Right forelimb (tissue), 1 donor: ENCODE measurements at regions not wholly inside any gene's neighbourhood (a gene's known extent, or its start where the extent isn't known, plus 50 kb on each side); places are given as distances from the start of the nearest gene placed in this dataset.

Experiments used
- DNase-seq: peaks from one replicate; pipeline ENCODE4 v3.0.0-alpha.2; 2018

DNA sequence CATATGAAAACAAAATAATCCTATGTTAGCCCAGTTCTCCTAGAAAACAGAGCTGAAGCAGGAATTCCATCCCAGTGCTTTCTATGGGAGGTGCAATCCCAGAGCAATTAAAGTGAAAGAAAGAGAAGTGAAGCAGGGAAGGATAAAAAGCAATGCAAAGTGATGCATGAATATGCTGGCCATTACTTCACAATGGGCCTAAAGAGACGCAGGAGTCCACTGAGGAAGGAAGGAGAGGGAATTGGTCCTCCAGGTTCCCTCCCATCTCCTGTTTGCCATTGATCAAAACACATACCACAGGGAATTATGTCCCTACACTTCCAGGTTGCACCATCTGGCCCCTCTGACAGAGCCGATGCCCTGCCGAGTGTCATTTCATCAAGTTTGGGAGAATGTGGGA, 392.2 kb upstream of the NFE2L3 start:
- no peak for DNase-seq

DNA sequence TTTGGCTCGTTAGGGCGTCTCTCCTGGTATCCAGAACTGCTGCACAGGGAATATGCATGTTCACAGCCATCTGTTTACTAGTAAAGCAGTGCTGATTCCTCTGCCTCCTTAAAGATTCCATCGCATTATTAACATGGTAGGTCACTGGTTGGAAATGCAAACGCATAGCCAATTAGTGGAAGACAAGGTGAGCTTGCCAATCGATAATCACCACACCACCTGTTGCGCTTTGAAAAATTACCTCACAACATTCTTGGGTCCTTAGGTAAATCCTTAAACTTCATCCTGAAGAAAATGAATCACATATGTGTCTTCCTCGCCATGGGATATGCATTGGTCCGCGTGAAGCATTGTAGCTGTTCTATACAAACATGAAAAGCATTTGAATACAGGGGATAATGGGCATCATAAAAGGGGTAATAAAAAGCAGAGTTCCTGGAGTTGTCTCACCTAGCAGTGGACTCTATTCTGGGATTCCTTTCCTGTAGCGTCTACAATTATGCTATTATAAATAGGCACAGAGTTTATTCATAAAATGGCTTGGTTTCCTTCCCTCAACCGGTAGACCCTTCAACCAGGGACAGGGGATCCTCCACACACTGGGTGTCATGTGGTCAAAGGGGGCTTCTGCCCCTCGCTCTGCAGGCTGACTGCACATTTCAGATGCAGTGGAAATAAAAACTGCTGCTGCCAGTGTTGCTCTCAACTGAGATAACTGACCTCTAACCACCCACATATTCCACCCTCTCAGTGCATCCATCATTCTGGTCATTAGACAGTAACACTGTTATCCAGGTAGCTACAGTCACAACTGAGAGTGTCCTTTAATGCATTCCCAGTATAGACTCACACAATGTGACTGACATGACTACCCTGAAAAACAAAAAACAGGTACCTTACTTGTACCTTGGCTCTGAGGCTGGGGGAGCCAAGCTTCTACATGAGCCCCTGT, 389.2 kb upstream of the NFE2L3 start:
- DNase-seq = no peak

DNA sequence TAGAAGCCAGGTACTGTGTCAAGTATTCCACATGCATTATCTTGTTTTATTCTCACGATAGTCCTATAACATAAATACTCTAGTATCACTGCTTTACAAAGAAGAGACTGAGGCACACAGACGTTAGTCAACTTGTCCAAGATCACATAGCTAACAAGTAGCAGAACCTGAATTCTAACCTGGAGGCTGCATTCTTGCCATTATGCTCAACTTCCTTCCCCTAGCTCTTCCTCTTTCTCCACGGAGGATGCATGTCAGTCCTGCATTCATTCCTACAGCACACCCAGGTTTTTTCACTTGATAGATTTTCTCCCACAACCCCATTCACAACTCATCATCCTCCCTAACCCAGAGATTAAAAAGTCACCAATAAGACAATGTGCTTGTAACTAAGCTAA, 388.5 kb upstream of the NFE2L3 start:
- DNase-seq = no peak

DNA sequence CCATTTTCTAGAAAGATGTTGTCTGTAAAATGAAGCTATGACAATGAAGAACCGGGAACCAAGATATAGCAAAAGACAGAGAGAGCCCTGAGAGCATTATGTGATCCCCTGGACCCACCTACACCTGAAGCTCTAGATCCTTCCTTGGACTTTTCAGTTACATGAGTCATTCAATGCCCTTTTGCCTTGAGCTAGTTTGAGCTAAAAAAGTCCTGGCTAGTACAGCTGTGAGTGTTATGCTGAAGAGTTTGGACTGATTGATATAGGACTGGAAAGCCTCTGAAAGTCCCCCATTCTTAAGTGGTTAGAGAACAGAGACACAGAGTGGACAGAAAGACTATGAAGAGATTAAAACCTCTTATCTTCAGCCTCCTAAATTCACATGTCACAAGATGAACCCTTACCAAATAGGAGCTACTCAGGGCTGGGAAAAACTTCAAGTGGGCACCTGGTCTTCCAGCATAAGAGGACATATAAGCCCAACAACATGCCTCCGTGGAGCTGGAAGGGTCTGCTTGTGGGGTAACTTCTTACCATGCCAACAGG, 386.8 kb upstream of the NFE2L3 start:
- DNase-seq = no peak

DNA sequence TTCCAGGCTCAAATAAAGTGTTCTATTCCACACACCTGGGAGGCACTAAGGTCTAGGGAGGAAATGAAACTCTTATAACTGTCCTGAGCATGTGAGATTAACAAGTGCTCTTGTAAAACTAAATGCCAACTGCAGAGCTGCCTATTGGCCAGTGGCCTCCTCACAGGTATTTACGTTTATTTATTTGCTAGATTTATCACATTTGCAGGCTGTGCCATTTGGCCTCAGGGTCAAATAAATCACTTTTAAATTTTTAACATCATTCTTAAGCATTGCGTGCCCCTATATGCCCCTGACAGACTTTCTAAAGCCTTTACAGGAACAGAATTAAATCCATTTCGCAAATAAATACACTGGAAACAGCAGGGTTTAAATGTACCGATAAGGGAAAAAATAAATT, 381.8 kb upstream of the NFE2L3 start:
- DNase-seq = no peak

DNA sequence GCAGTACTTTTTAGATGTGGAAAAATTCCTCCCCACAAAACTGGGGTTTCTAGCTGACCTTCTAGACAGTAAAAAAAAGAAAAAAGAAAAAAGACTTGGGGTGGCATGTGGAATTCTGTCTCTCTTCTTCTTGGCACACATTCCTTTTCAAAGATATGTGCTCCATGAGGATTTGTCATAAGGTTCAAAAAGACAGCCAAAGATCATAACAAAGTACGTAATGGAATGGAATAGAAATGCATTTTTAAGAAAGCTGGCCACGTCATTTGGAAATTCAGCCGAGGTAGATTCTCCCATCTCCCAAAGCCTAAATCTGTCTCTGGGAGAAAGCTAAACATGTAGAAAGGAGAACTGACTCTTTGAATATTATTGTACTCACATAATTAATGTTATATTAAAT, 381.3 kb upstream of the NFE2L3 start:
- no peak for DNase-seq

DNA sequence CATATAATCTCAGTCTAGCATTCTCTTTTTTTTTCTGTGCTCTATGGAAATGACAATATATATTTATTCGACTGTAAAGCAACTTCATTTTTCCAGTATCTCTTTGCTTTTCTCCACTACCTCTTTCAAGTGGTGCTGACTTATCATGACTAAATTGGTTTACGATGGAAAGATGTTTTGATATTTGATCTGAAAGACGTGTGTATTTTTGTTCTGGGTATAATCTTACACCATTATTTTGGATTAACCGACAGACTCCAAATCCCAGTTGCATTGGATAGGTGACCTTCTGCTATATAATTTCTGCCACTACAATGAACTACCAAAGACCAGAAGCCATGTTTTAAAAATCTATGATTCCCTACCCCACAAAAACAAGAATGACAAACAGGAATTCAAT, 380.5 kb upstream of the NFE2L3 start:
- DNase-seq = no peak

DNA sequence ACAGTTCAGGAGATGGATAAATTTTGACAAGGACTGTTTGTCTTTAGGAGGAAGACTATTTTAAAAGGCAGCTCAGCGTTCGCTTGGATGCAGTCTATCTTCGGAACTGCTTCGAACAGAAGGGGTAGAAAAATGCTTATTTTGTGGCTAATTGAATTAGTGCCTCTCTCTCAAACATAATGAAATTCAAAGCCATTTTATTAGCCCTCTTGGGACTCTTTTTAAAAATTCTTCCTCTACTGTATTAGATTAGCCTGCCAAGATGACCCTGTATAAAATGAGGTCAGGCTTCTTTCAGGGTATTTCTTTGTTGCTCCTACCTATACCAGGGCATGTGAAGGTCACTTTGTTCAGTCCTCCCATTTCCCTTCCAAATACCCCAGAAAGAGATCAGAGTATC, 379.2 kb upstream of the NFE2L3 start:
- no peak for DNase-seq

DNA sequence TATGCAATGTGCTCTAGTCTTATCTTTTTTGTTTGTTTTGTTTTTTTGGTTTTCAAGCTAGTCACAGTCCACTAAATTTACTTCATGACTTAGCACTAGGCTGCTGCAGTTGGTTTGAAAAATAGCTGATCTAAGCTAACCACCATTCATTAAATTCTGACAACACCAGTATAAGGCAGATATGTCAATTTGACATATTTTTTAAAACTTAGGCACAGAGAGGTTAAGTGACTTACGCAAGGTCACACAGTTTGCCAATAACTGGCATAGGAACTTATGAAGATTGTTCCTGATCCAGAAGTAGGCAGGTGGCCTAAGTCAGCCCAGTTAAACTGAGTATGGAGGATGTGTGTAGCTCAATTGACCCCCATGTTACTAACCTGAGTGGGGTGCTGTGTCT, 377.3 kb upstream of the NFE2L3 start:
- no peak for DNase-seq

DNA sequence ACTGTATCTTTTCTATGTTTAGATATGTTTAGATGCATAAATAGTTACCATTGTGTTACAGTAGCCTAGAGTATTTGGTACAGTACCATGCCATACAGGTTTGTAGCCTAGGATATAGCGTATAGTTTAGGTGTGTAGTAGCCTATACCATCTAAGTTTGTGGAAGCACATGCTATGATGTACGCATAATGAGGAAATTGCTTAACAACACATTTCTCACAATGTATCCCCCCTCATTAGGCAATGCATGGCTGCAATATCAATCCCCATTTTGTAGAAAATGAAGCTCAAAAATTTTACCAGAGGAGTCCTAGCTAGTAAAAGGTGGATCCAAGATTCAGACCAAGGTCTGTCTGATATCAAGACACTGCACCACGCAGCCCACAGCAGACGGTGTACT, 376.4 kb upstream of the NFE2L3 start:
- no peak for DNase-seq

DNA sequence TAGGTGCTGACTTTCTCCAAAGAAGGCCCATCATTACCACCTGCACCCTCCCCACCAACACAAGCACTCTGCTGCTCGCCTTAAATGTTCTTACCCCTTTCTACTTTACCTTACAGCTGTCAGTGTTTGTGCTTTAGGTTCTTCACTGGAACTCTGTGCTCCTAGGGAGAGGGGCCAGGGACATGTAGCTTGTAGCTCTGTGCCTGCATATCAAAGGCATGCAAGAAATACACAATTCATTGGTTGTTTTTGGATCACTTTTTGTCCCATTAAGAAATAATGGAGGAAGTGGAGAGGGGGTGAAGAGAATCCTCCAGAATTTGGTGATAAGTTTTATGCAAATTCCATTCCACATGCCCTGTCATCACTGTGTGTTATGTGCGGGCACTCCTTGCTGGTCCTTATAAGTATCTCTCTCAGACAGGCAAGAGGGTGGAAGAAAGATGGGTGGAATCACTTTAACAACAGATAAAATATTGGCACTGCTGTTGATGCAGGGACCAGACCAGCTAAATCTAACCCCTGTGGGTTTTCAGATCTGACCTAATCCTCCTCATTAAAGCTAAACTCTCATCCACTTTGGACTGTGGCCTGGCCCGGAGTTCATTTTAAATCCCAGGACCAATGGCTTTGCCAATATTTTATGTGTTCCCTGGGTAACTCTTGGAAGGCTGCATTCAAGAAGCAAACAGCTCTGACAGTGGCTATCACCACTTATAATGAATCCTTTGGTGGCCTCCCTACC, 375.8 kb upstream of the NFE2L3 start:
- DNase-seq = no peak

DNA sequence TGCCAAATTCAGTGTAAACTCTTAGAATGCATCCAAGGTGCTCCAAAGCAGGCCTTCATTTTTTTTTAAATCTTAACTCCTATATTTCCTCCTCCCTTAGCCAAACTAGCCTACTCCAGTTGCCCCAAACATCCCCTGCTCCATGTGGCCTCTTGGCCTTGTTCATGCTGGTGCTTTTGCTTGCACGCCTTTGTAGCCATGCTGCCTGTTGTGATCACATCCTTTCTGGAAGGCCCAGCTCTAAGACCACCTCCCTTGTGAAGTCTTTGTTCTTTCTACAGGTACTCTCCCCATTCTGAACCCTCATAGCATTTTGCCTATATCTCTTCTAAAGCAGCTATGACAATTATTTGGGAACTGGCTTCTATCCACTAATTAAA, 375.3 kb upstream of the NFE2L3 start:
- DNase-seq = no peak

DNA sequence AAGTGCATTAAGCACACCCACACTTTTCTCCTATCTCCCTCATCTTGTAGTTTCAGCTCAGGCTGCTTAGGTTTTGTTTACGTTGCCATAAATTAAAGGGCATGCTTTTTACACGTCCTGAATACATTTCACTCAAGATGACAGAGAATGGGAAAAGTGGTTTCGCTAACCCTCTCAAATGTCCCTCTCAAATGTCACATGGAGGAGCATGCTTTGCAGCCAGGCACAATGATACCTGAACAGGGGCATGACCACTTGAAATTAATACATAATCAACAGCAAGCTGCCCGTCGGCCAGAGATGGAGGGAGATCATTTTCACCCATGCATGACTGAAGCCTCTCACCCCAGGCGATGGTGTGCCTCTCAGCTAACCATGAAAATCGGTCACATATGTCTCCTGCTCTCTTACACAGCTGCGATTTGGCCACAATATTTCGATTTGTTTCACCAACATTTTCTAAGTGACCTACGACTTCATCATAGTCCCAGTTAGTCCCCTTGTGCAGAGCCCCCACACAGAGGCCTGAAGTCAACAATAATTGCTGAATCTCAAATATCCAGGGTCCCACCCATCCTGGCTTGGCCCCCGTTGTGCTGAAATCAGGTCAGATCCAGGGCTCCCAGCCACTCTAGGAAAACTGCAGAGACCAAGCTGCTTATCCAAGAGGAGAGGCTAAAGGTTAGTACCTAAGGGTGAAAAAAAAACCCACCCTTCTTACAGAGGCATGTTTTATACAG, 373.9 kb upstream of the NFE2L3 start:
- no peak for DNase-seq

DNA sequence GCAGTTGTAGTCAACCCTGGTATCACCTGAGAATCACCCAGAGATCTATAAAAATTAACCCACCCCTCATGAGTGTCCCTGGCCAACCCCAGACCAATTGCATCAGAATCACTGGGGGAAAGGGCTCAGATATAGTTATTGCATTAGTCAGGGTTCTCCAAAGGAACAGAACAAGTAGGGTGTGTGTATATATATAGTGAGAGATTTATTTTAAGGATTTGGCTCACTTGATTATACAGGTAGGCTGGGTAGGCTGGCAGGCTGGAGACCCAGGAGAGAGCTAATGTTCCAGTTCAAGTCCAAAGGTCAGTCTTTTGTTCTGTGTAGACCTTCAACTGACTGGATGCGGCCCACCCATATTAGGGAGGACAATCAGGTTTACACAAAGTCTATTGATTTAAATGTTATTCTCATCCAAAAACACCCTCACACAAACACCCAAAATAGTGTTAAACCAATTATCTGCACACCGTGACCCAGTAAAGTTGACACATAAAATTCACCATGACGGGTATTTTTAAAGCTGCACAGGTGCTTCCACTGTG, 372.9 kb upstream of the NFE2L3 start:
- no peak for DNase-seq

DNA sequence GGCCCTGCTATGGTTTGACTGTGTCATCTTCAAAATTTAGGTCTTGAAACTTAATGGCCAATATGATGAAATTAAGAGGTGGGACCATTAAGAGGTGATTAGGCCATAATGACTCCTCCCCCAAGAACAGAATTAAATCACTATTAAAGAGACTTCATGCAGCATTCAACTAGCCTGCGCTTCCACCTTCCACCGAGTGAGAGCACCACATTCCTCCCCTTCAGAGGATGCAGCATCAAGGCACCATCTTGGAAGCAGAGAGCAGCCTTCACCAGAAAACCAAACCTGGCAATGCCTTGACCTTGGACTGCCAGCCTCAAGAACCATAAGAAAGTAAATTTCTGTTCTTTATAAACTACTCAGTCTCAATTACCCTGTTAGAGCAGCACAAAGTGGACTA, 371.1 kb upstream of the NFE2L3 start:
- no peak for DNase-seq

DNA sequence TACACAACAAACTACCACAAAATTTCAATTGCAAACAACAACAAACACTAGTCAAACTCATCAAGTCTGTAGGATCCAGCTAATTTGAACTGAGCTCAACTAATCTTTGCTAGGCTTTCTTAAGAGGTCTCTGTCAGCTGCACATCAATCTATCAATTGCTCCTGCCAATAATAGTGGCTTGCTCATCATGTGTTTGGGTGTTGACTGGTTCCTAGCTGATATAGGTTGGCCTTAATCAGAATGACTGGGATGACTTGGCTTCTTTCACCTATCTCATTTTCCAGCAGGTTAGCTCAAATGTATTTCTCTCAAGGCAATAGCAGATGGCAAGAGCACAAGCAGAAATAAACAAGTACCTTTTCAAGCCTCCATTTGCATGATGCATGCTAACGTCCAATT, 370.3 kb upstream of the NFE2L3 start:
- DNase-seq = no peak

DNA sequence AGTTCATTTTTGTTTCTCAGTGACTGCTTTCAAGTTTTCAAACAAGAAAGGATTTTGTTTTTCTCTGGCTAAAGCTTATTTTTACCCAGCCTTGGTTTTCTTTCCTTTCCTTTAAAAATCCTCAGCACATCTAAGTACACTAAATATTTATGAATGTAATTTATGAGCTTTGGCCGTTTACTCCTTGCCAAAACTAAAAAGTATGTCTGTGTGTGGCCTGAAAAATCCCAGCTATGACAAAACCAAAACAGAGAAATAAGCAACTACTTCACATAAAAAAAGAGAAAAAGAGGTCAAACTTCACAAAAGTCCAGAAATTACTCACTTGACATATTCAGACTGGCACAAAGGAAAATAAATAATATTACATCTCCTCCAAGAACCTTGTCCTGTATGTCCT, 365.1 kb upstream of the NFE2L3 start:
- no peak for DNase-seq

DNA sequence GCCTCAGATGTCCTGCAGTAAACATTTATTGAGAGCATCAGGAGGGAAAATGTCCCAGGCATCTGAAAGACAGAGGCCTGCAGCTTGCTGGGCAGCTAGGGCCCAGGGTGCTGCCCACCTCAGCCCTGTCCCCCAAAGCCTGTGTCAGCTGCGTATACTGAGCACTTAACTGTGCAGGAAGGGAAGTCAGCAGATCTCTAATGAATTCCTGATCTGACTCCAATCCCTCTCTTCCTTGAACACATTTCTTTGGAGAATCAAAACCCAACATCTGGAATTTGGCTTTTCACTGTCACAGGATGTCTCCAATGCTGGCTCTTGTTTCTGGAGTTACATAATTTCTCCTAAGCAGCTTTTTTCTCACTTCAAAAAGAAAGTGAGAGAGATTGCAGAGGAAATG, 364.7 kb upstream of the NFE2L3 start:
- no peak for DNase-seq

DNA sequence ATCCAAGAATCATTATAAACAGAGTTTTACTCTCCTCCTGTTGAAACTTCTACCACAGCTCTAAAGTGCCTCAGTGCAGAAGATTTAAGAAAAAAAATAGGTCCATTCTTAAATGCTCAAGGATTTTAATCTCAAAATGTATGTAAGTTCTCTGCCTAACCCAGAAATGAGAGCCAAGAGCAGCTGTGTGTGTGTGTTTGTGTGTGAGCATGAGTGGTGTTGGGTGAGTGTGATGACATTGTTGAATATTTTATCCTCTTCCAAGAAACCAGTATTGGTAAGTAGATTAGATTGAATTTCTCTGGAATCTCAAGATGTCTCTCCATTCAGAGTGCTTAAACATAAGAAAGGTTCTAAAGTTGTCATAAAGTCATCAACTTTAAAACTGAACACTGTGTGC, 363.6 kb upstream of the NFE2L3 start:
- no peak for DNase-seq

DNA sequence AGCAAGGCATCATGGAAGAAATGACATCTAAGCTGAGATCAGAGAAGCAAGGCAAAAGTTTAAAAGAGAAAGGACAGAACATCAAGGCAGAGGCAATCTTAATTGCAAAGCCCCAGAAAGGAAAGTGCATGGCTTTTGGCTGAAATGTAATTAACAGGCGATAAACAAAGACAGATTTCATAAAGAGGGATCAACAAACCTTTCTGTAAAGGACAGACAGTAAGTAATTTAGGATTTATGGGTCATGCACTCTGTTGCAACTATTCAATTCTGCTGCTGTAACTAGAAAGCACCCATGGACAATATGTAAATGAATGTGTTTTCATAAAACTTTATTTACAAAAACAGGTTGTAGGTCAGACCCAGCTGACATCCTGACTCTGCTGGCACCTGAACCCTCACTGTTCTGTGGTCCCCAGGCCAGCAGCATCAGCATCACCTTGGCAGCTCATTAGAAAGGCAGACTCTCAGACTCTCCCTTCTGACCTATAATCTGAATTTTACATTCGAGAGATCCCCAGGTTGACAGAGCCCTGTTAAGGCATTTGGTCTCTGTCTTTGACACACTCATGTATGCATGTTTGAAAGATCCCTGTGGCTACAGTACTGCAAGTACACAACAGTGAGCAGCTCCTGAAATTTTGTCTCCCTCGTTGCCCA, 362.9 kb upstream of the NFE2L3 start:
- DNase-seq = no peak

DNA sequence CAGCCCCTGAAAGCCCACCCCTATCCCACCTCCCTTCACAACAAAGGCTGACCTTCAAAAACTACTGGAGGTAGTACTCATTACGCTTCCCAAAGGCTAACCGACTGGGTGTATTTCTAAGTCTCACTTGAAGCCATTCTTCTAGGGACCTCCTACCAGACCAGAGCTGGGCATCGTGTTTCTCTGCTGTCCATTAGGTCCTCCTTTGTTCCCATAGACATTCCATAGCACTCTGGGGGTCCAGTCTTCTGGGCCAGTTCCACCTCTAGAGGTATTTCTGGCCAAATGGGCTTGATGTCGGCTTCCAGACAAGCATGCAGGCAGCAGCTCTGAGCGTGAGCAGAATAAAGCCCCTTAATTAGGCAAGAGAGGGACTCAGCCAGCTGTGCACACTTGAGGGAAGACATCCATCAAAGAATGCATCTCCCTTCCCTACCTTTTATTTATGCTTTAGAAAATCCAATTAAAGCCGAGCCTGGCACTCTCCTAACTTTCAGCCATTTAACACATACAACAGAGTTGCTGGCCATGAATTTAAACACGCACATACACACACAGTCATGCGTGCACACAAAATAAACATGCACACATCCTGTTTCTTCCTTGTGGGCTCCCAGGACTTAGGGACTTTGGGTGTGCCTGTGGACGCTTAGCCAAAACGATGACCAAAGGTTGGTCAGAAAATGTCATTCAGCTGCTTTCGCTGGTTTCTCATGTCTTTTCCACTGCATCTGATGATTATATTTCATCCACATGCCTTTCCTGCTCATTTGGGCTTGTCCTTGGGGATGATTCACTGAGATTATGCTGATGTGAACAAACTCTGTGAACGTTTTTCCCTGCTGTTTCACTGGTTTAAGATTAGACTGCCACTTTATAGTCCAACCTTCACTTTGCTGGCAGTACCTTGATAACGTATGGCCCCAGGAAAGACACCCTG, 362.0 kb upstream of the NFE2L3 start:
- no peak for DNase-seq
